ENCODE measurements at regions not wholly inside any gene's neighbourhood (a gene's known extent, or its start where the extent isn't known, plus 50 kb on each side); places are given as distances from the start of the nearest gene placed in this dataset.

- H3K4me1 ChIP-seq: peaks cover 31% of the 10 kb centered on the region
- intact Hi-C loops (cut with DNase I): no loop called here
Observed at GRCh38 chr1:164948101-164948500, 389.1 kb downstream of the PBX1 start.

GRCh38 chr1:164937291-164937690, 378.3 kb downstream of the PBX1 start:
- no peak for DNase-seq (ENCODE audit: extremely low spot score in 2 of 2)
- Histone ChIP-seq H3K36me3 (no peaks in the 10 kb centered on the region), H3K4me1 (no peaks in the 10 kb centered on the region), H3K4me3 (no peak overlapping the region), H3K27ac (no peak overlapping the region), H3K9me3 (no peaks in the 10 kb centered on the region), H3K27me3 (no peaks in the 10 kb centered on the region)
- intact Hi-C loops (cut with DNase I): no loop called here
- TF ChIP-seq POLR2AphosphoS5 (IDR thresholded peaks at IDR 0.05; ENCODE audit: insufficient read depth in 1 of 2, low read depth in 1 of 2) (no peak), CTCF (IDR thresholded peaks at IDR 0.05) (no peak), POLR2A (IDR thresholded peaks at IDR 0.05) (no peak)

More at GRCh38 chr1:164948101-164948500, 389.1 kb downstream of the PBX1 start:
- H3K27ac ChIP-seq: no peak overlapping the region
- H3K36me3 ChIP-seq: no peaks in the 10 kb centered on the region
- no peak overlapping the region for H3K4me3 ChIP-seq
- TF ChIP-seq POLR2A (IDR thresholded peaks at IDR 0.05) (no peak), CTCF (IDR thresholded peaks at IDR 0.05) (no peak), POLR2AphosphoS5 (IDR thresholded peaks at IDR 0.05; ENCODE audit: insufficient read depth in 1 of 2, low read depth in 1 of 2) (no peak)
- no peaks in the 10 kb centered on the region for H3K27me3 ChIP-seq
- DNase-seq (ENCODE audit: extremely low spot score in 2 of 2): no peak
- peaks cover 11% of the 10 kb centered on the region for H3K9me3 ChIP-seq

GRCh38 chr1:164932580-164932979, 373.6 kb downstream of the PBX1 start:
- Histone ChIP-seq H3K4me1 (peaks cover 11% of the 10 kb centered on the region), H3K27ac (no peak overlapping the region), H3K36me3 (no peaks in the 10 kb centered on the region), H3K27me3 (no peaks in the 10 kb centered on the region), H3K9me3 (no peaks in the 10 kb centered on the region), H3K4me3 (no peak overlapping the region)
- TF ChIP-seq POLR2AphosphoS5 (IDR thresholded peaks at IDR 0.05; ENCODE audit: insufficient read depth in 1 of 2, low read depth in 1 of 2) (no peak), CTCF (IDR thresholded peaks at IDR 0.05) (no peak), POLR2A (IDR thresholded peaks at IDR 0.05) (no peak)
- intact Hi-C loops (cut with DNase I): no loop called here
- DNase-seq (ENCODE audit: extremely low spot score in 2 of 2): no peak

GRCh38 chr1:164930833-164931232, 371.8 kb downstream of the PBX1 start:
- no peak overlapping the region for H3K27ac ChIP-seq
- DNase-seq (ENCODE audit: extremely low spot score in 2 of 2): no peak
- H3K4me3 ChIP-seq: no peak overlapping the region
- H3K4me1 ChIP-seq: peaks cover 11% of the 10 kb centered on the region
- TF ChIP-seq POLR2AphosphoS5 (IDR thresholded peaks at IDR 0.05; ENCODE audit: insufficient read depth in 1 of 2, low read depth in 1 of 2) (no peak), POLR2A (IDR thresholded peaks at IDR 0.05) (no peak)
- intact Hi-C loops (cut with DNase I): no loop called here
- H3K27me3 ChIP-seq: no peaks in the 10 kb centered on the region
- no peaks in the 10 kb centered on the region for H3K9me3 ChIP-seq
- no peaks in the 10 kb centered on the region for H3K36me3 ChIP-seq

GRCh38 chr1:164930241-164930640, 371.3 kb downstream of the PBX1 start:
- Histone ChIP-seq H3K4me1 (peaks cover 11% of the 10 kb centered on the region), H3K9me3 (no peaks in the 10 kb centered on the region), H3K4me3 (no peak overlapping the region), H3K36me3 (no peaks in the 10 kb centered on the region), H3K27ac (no peak overlapping the region), H3K27me3 (no peaks in the 10 kb centered on the region)
- intact Hi-C loops (cut with DNase I): no loop called here
- no peak for TF ChIP-seq POLR2AphosphoS5 (IDR thresholded peaks at IDR 0.05; ENCODE audit: insufficient read depth in 1 of 2, low read depth in 1 of 2)
- TF ChIP-seq POLR2A (IDR thresholded peaks at IDR 0.05): no peak
- no peak for TF ChIP-seq CTCF (IDR thresholded peaks at IDR 0.05)
- no peak for DNase-seq (ENCODE audit: extremely low spot score in 2 of 2)
